ENCODE measurements at regions not wholly inside any gene's neighbourhood (a gene's known extent, or its start where the extent isn't known, plus 50 kb on each side); places are given as distances from the start of the nearest gene placed in this dataset.

DNA sequence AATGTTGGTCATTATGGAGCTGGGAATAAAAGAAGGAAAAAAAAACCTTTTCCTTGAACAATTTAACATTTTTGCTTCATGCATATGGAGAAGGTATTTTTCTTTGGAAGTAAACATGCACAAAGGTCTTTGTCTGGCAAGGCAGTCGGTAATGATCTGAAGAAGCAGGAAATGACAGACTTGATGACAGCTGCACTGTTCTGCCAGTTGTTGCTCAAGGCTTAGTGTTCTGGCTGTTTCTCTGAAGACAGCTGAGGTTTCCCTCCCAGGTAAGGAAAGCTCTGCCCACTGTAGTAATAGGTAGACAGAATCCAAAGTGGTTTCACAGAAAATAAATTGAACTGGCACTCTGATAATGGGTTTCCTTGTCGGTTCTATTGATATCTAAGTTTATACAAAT is 308.4 kb upstream of the GCFC2 start:
- TF ChIP-seq, protein P1, sequence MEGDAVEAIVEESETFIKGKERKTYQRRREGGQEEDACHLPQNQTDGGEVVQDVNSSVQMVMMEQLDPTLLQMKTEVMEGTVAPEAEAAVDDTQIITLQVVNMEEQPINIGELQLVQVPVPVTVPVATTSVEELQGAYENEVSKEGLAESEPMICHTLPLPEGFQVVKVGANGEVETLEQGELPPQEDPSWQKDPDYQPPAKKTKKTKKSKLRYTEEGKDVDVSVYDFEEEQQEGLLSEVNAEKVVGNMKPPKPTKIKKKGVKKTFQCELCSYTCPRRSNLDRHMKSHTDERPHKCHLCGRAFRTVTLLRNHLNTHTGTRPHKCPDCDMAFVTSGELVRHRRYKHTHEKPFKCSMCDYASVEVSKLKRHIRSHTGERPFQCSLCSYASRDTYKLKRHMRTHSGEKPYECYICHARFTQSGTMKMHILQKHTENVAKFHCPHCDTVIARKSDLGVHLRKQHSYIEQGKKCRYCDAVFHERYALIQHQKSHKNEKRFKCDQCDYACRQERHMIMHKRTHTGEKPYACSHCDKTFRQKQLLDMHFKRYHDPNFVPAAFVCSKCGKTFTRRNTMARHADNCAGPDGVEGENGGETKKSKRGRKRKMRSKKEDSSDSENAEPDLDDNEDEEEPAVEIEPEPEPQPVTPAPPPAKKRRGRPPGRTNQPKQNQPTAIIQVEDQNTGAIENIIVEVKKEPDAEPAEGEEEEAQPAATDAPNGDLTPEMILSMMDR (IDR thresholded peaks at IDR 0.05): no peak
- TF ChIP-seq POLR2A (IDR thresholded peaks at IDR 0.05): no peak
